Small intestine (tissue), 7 donors: ENCODE measurements at regions not wholly inside any gene's neighbourhood (a gene's known extent, or its start where the extent isn't known, plus 50 kb on each side); places are given as distances from the start of the nearest gene placed in this dataset.
A peak's percentile ranks its signal among the peaks of the same experiment; 100 is the strongest.

Experiments
- DNase-seq, 2 donors: peaks; one replicate each; pipeline versions ENCODE4 v3.0.0 to v3.0.0-alpha.2; 2013
- FAIRE-seq: peaks from 2 replicates; lab custom pipeline; 2012; peaks lifted over from hg19 to GRCh38; lab: Jason Lieb, UNC
- H3K27ac ChIP-seq, 3 donors: one replicate each; pipeline ENCODE4 v1.5.1; 2013; ENCODE audit warnings: low read length in 2 of 3, mild to moderate bottlenecking in 2 of 3, control low read depth in 1 of 3, inconsistent platforms in 1 of 3, low read depth in 1 of 3, moderate library complexity in 1 of 3
- H3K27me3 ChIP-seq, 3 donors: one replicate each; pipeline ENCODE4 v1.6.1; 2013; ENCODE audit warnings: low read length in 3 of 3, inconsistent platforms in 1 of 3; ENCODE audit not compliant: control insufficient read depth in 3 of 3, insufficient read depth in 3 of 3
- H3K36me3 ChIP-seq, 3 donors: one replicate each; pipeline ENCODE4 v1.6.1; 2013; ENCODE audit warnings: low read length in 3 of 3, inconsistent platforms in 1 of 3, low read depth in 1 of 3, mild to moderate bottlenecking in 1 of 3, moderate library complexity in 1 of 3; ENCODE audit not compliant: control insufficient read depth in 3 of 3, insufficient read depth in 2 of 3
- H3K4me1 ChIP-seq, 3 donors: one replicate each; pipeline ENCODE4 v1.6.1; 2013; ENCODE audit warnings: low read length in 2 of 3, inconsistent platforms in 1 of 3, low read depth in 1 of 3, mild to moderate bottlenecking in 1 of 3, moderate library complexity in 1 of 3; ENCODE audit not compliant: control insufficient read depth in 3 of 3, insufficient read depth in 2 of 3
- H3K4me3 ChIP-seq, 3 donors: one replicate each; pipeline ENCODE4 v1.5.1; 2013; ENCODE audit warnings: low read length in 3 of 3, control low read depth in 1 of 3, inconsistent platforms in 1 of 3, low read depth in 1 of 3, mild to moderate bottlenecking in 1 of 3, moderate library complexity in 1 of 3
- H3K9me3 ChIP-seq, 2 donors: one replicate each; pipeline ENCODE4 v1.6.1; 2013; ENCODE audit warnings: low read depth in 1 of 2, low read length in 1 of 2; ENCODE audit not compliant: control insufficient read depth in 2 of 2, insufficient read depth in 1 of 2
- WGBS, 3 donors: extraction: QIAGEN DNeasy Blood & Tissue Kit; methylation state at CpG; one replicate each; pipeline ENCODE4 v1.1.7; 2013; 5-methylcytosine and 5-hydroxymethylcytosine counted together
- donor health status: healthy with polysubstance abuse.
- donor health status: control.
- donor health status: control.
- donor health status: Bipolar disorder and iron deficiency.
- donor health status: healthy.

DNA sequence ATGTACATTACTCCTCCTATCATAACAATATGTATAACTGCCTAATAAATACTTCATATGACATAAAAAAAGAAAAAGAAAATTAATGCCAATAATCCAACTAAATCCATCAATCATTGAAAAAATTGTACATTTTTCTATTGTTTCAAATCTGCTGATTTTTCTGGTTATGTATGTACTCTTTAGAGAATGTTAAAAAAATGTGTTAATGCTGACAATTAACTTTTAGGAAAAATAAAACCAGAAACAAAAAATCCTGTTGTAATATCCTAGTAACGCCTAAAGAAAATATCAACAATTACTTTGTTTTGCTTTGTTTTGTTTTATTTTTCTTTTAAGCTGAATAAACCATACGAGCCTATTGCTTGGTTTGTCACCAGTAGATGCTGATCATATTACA is 213.9 kb upstream of the USP25 start:
- Histone ChIP-seq H3K9me3 (no peaks in the 10 kb centered on the region), H3K27me3 (no peaks in the 10 kb centered on the region), H3K4me1 (peaks cover 0 to 2% (median 0%) of the 10 kb centered on the region in 3 donors), H3K27ac (no peak overlapping the region), H3K36me3 (no peaks in the 10 kb centered on the region), H3K4me3 (no peak overlapping the region)
- no peak for DNase-seq
- FAIRE-seq: peak; percentile 53
- WGBS, 3 donors: 60 to 75% (median 65%) methylated on average over 2 of the region's 2 CpGs

DNA sequence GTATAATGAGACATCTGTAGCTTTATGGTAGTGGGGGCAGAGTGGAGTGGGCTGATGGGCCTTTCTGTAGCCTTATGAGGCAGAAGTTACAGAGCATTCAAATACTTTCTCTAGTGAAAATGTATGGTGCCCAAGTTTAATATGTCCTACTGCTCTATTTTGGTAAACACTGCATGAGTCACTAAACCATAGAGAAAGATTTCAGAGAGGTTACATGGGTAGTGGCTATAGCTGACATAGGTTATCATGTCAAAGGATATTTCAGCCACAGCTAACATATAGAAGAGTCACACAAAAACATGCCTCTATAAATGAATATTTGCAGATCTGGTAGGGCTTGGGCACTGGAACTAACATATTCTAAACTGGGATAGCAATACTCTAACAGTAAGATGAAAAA is 212.4 kb upstream of the USP25 start:
- DNase-seq (no peak), FAIRE-seq (no peak)
- Histone ChIP-seq H3K4me3 (no peak overlapping the region), H3K9me3 (peaks cover 0 to 3% of the 10 kb centered on the region in 2 donors), H3K36me3 (no peaks in the 10 kb centered on the region), H3K27me3 (no peaks in the 10 kb centered on the region), H3K27ac (no peak overlapping the region), H3K4me1 (peaks cover 0 to 2% (median 0%) of the 10 kb centered on the region in 3 donors)

DNA sequence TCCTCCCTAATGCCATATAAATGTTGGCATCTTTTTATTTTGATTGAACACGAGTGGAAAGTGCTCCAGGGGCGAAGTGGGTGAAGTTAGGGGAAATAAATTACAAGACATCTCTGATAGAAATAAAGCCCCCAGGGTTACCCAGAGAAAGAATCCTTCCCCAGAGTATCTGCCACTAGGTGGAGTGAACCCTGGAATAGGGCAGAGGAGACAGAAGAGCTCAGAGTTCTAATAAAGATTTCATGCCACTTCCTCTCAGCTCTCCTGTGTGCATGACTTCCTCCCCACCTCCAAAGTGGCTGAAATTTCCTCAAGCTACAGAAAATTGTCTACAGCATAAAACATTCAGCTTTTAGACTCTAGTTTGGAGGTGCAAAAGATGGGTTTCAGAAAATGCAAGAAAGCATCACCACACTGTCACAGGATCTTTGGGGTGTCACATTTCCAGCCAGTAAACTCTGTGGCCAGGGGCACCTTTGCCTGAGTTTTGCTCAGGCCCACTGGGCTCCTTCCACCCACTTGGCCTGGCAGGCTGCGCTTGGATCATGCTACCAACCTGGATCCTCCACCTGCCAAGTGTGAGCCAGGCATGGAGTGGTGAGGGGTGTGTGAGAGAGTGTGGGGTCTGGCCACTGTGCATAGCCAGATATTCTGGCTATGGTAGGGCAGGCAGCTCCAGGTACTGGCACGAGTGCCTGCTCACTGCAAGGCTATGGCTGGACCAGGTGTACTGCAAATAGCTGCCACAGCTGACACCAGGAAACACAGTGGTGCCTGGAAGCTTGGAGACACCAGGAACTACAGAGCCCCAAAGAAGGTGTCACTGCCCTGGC is 208.8 kb upstream of the USP25 start:
- WGBS, 3 donors: 76 to 84% (median 80%) methylated on average over 4 of the region's 4 CpGs
- Histone ChIP-seq H3K4me1 (no peaks in the 10 kb centered on the region), H3K27ac (no peak overlapping the region), H3K9me3 (peaks cover 0 to 3% of the 10 kb centered on the region in 2 donors), H3K36me3 (no peaks in the 10 kb centered on the region), H3K27me3 (no peaks in the 10 kb centered on the region), H3K4me3 (no peak overlapping the region)
- DNase-seq: no peak
- FAIRE-seq: no peak

GRCh38 chr21:15521644-15522001 is 208.2 kb upstream of the USP25 start:
- H3K4me3 ChIP-seq: no peak overlapping the region
- 96 to 100% (median 98%) methylated on average over 5 of the region's 5 CpGs for WGBS, 3 donors
- DNase-seq: no peak

GRCh38 chr21:15522148-15522547 is 207.6 kb upstream of the USP25 start:
- Histone ChIP-seq H3K4me1 (no peaks in the 10 kb centered on the region), H3K4me3 (no peak overlapping the region), H3K27me3 (no peaks in the 10 kb centered on the region), H3K27ac (no peak overlapping the region), H3K36me3 (no peaks in the 10 kb centered on the region), H3K9me3 (peaks cover 0 to 3% of the 10 kb centered on the region in 2 donors)
- no peak for DNase-seq
- WGBS, 3 donors: 92 to 96% (median 92%) methylated on average over 5 of the region's 5 CpGs
- FAIRE-seq: no peak

More at GRCh38 chr21:15521644-15522001, 208.2 kb upstream of the USP25 start:
- H3K4me1 ChIP-seq: no peaks in the 10 kb centered on the region
- no peak overlapping the region for H3K27ac ChIP-seq
- no peaks in the 10 kb centered on the region for H3K36me3 ChIP-seq
- no peak for FAIRE-seq
- H3K27me3 ChIP-seq: no peaks in the 10 kb centered on the region
- peaks cover 0 to 3% of the 10 kb centered on the region in 2 donors for H3K9me3 ChIP-seq

DNA sequence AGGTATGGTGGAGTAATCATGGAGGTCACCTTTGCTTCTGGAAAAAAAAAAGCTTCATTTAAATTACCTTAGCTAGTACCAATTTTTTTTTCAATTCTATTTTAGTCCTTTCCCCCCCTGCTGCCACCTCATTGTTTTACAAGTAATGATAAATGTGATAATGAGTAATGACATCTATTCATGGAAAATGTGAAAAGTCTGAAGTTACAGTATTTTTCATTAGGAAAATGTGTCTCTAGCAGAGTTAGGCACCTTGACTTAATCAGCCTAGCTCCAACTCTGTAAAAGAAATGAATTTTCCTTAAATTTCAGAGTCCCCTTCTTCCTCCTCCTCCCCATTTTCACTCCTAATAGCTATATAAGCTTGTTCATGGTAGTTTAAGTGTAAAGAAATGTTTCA is 204.9 kb upstream of the USP25 start:
- no peak for DNase-seq
- no peak for FAIRE-seq
- H3K4me3 ChIP-seq: no peak overlapping the region
- no peaks in the 10 kb centered on the region for H3K36me3 ChIP-seq
- no peaks in the 10 kb centered on the region for H3K4me1 ChIP-seq
- no peak overlapping the region for H3K27ac ChIP-seq
- peaks cover 0 to 3% of the 10 kb centered on the region in 2 donors for H3K9me3 ChIP-seq
- H3K27me3 ChIP-seq: no peaks in the 10 kb centered on the region

- Histone ChIP-seq H3K4me3 (no peak overlapping the region), H3K9me3 (no peaks in the 10 kb centered on the region), H3K4me1 (no peaks in the 10 kb centered on the region), H3K27me3 (no peaks in the 10 kb centered on the region), H3K36me3 (no peaks in the 10 kb centered on the region), H3K27ac (no peak overlapping the region)
- 22 to 45% (median 37%) methylated on average over 2 of the region's 2 CpGs for WGBS, 3 donors
- DNase-seq (no peak), FAIRE-seq (no peak)
Observed at GRCh38 chr21:15526798-15527197, 203.0 kb upstream of the USP25 start.

DNA sequence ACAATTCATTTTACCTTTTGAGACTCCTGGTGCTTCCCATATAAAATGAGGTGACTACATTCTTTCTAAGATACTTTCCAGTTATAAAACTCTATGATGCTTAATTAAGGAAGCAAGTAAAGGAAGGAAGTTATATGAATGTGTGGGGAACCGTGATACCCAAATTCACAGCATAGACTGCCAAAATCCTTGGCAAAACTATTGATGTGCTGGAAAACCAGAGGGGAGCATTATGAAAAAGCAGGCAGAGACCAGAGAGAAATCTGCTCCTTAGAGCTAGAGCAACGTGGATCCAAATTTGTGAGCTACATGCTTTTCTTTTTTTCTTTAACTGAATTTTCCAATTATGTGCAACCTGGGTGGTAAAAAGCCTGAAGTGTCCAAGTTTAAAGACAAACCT is 201.4 kb upstream of the USP25 start:
- no peak for DNase-seq
- Histone ChIP-seq H3K9me3 (no peaks in the 10 kb centered on the region), H3K36me3 (no peaks in the 10 kb centered on the region), H3K4me1 (no peaks in the 10 kb centered on the region), H3K27me3 (no peaks in the 10 kb centered on the region), H3K27ac (no peak overlapping the region), H3K4me3 (no peak overlapping the region)
- FAIRE-seq: no peak
- 50 to 69% (median 66%) methylated on average over 2 of the region's 2 CpGs for WGBS, 3 donors

GRCh38 chr21:15531986-15532385 is 197.8 kb upstream of the USP25 start:
- Histone ChIP-seq H3K9me3 (no peaks in the 10 kb centered on the region), H3K4me1 (no peaks in the 10 kb centered on the region), H3K36me3 (no peaks in the 10 kb centered on the region), H3K27ac (no peak overlapping the region), H3K4me3 (no peak overlapping the region), H3K27me3 (no peaks in the 10 kb centered on the region)
- WGBS, 3 donors: 66 to 76% (median 67%) methylated on average over 3 of the region's 3 CpGs
- FAIRE-seq (no peak), DNase-seq (no peak)
